HCT116 (cell line): ENCODE measurements at regions not wholly inside any gene's neighbourhood (a gene's known extent, or its start where the extent isn't known, plus 50 kb on each side); places are given as distances from the start of the nearest gene placed in this dataset.

ENCODE experiments used
- ATAC-seq: fragments of 200-7000 bp; cut with Tn5 transposase; 2 replicates; pipeline ENCODE4 v1.9.1; 2020; ENCODE audit warnings: mild to moderate bottlenecking, moderate library complexity
- BruUV-seq: library from RNA; stranded (reverse); fragments of 400-500 nt; replicated peaks from 2 replicates; lab custom pipeline; 2021; lab: Mats Ljungman, UMichigan
- CTCF ChIA-PET: fragments of 300-600 bp; sonication (Branson Sonifier 250); formaldehyde crosslinking; loops from one replicate; lab custom pipeline; 2021; ENCODE audit warnings: antibody characterized with exemption; lab: Charles Lee
- POLR2A ChIA-PET: fragments of 300-600, 350-600 bp; sonication (Branson Sonifier 250); formaldehyde crosslinking; loops from one replicate; lab custom pipeline; 2021; ENCODE audit warnings: antibody characterized with exemption; lab: Charles Lee
- RAD21 ChIA-PET, 2 experiments: fragments of 300-600 bp; sonication (Branson Sonifier 250); formaldehyde crosslinking; loops; one replicate each; lab custom pipeline; 2023; ENCODE audit warnings: low total read pairs in 2 of 2; ENCODE audit not compliant: uncharacterized antibody in 2 of 2, unreplicated experiment in 2 of 2, low non-redundant PET in 1 of 2; lab: Charles Lee
- DNase-seq: peaks from one replicate; pipeline ENCODE4 v3.0.0-alpha.2; 2010; ENCODE audit warnings: low read depth, low spot score
- H2AFZ ChIP-seq: fragments of 200-600 bp; shearing (Covaris generic), sonication (generic); 2 replicates; pipeline ENCODE4 v1.6.1; 2017; ENCODE audit warnings: low read depth, mixed run types, mixed read lengths, antibody characterized with exemption, low read length; ENCODE audit not compliant: poor library complexity, severe bottlenecking
- H3K27ac ChIP-seq: 2 replicates; pipeline ENCODE4 v1.5.1; 2012; ENCODE audit warnings: low read depth, low read length
- H3K27me3 ChIP-seq: fragments of 200-600 bp; sonication (generic); 2 replicates; pipeline ENCODE4 v1.6.1; 2016; ENCODE audit warnings: mixed run types, low read length, mixed read lengths; ENCODE audit not compliant: insufficient read depth
- H3K36me3 ChIP-seq, 2 experiments: fragments of 200-500 bp in 1 of 2; fragments of 200-600 bp in 1 of 2; sonication (Bioruptor generic) in 1 of 2; sonication (generic) in 1 of 2; 2 replicates each; pipeline versions ENCODE4 v1.5.1 to v1.6.1; 2014 to 2016; ENCODE audit warnings: low read length in 2 of 2, inconsistent platforms in 1 of 2, mixed read lengths in 1 of 2, mixed run types in 1 of 2; ENCODE audit not compliant: insufficient read depth in 2 of 2, control insufficient read depth in 1 of 2
- H3K4me1 ChIP-seq, 2 experiments: fragments of 200-600 bp in 1 of 2; sonication (generic) in 1 of 2; 2 replicates each; pipeline versions ENCODE4 v1.5.1 to v1.6.1; 2012 to 2017; ENCODE audit warnings: low read length in 2 of 2, inconsistent platforms in 1 of 2, mild to moderate bottlenecking in 1 of 2, mixed read lengths in 1 of 2, mixed run types in 1 of 2, moderate library complexity in 1 of 2; ENCODE audit not compliant: insufficient read depth in 2 of 2, control insufficient read depth in 1 of 2
- H3K4me2 ChIP-seq: fragments of 200-600 bp; sonication (generic); 2 replicates; pipeline ENCODE4 v1.6.1; 2017; ENCODE audit warnings: mixed run types, low read length, mixed read lengths
- H3K4me3 ChIP-seq, 2 experiments: fragments of 200-600 bp in 1 of 2; sonication (generic) in 1 of 2; replicated peaks in 1 of 2; 2 replicates each; pipeline ENCODE4 v1.5.1; 2011 to 2016; ENCODE audit warnings: low read length in 2 of 2, control low read depth in 1 of 2, low read depth in 1 of 2, mild to moderate bottlenecking in 1 of 2, mixed read lengths in 1 of 2, mixed run types in 1 of 2
- H3K79me2 ChIP-seq: fragments of 200-600 bp; sonication (generic); 2 replicates; pipeline ENCODE4 v1.6.1; 2017; ENCODE audit warnings: mild to moderate bottlenecking, mixed run types, low read length, moderate library complexity, mixed read lengths; ENCODE audit not compliant: insufficient read depth
- H3K9ac ChIP-seq: fragments of 200-600 bp; sonication (generic); 2 replicates; pipeline ENCODE4 v1.6.1; 2016; ENCODE audit warnings: low read length, mixed read lengths
- H3K9me2 ChIP-seq: fragments of 200-600 bp; sonication (generic), shearing (Covaris generic); 2 replicates; pipeline ENCODE4 v1.6.1; 2017; ENCODE audit warnings: mixed run types, mild to moderate bottlenecking, moderate library complexity; ENCODE audit not compliant: insufficient read depth
- H3K9me3 ChIP-seq, 2 experiments: fragments of 200-500 bp in 1 of 2; fragments of 200-600 bp in 1 of 2; sonication (Bioruptor generic) in 1 of 2; sonication (generic) in 1 of 2; 2 replicates each; pipeline ENCODE4 v1.6.1; 2014 to 2017; ENCODE audit warnings: low read length in 2 of 2, mixed read lengths in 2 of 2, inconsistent platforms in 1 of 2, low read depth in 1 of 2, mild to moderate bottlenecking in 1 of 2, mixed run types in 1 of 2, moderate library complexity in 1 of 2; ENCODE audit not compliant: control insufficient read depth in 1 of 2, insufficient read depth in 1 of 2
- H4K20me1 ChIP-seq: fragments of 200-600 bp; sonication (generic), shearing (Covaris generic); 2 replicates; pipeline ENCODE4 v1.6.1; 2017; ENCODE audit warnings: mixed run types, mild to moderate bottlenecking, moderate library complexity; ENCODE audit not compliant: insufficient read depth
- ELF1 ChIP-seq: IDR thresholded peaks from 2 replicates; pipeline ENCODE4 v1.6.1; 2012; ENCODE audit warnings: low read depth, borderline replicate concordance
- EZH2 ChIP-seq: fragments of 200-600 bp; sonication (generic); IDR thresholded peaks from 2 replicates; pipeline ENCODE4 v1.6.1; 2017; ENCODE audit warnings: antibody characterized with exemption, mixed run types
- EZH2phosphoT487 ChIP-seq: fragments of 200-600 bp; IDR thresholded peaks from 2 replicates; pipeline ENCODE4 v1.6.1; 2018; ENCODE audit warnings: antibody characterized with exemption, borderline replicate concordance
- JUND ChIP-seq: IDR thresholded peaks from 2 replicates; pipeline ENCODE4 v1.6.1; 2012
- POLR2A ChIP-seq: IDR thresholded peaks from 2 replicates; pipeline ENCODE4 v1.7.0; 2011; ENCODE audit warnings: borderline replicate concordance; ENCODE audit not compliant: insufficient read depth, insufficient read length; ENCODE audit errors: extremely low read depth
- POLR2AphosphoS5 ChIP-seq: IDR thresholded peaks from 2 replicates; pipeline ENCODE4 v1.6.1; 2011; ENCODE audit warnings: mild to moderate bottlenecking, low read depth, low read length, moderate library complexity
- RAD21 ChIP-seq: IDR thresholded peaks from 2 replicates; pipeline ENCODE4 v1.6.1; 2012; ENCODE audit warnings: low read depth, mild to moderate bottlenecking
- SP1 ChIP-seq: IDR thresholded peaks from 2 replicates; pipeline ENCODE4 v1.6.1; 2012; ENCODE audit warnings: low read depth
- ZFX ChIP-seq: fragments of 450-650 bp; IDR thresholded peaks from 2 replicates; pipeline ENCODE4 v1.6.1; 2017
- ZNF274 ChIP-seq: fragments of 200-500 bp; sonication (Bioruptor generic); IDR thresholded peaks from 2 replicates; pipeline ENCODE4 v1.6.1; 2014; ENCODE audit warnings: mild to moderate bottlenecking, low read depth, low read length, inconsistent platforms
- intact Hi-C: fragments of 100-400 bp; cut with micrococcal nuclease; formaldehyde crosslinking; loops from 2 replicates; pipeline ENCODE4 v1.10.0; 2022
- TF ChIP-seq, protein P1 (sequence below): IDR thresholded peaks from 2 replicates; pipeline ENCODE4 v1.6.1; 2011; ENCODE audit warnings: mild to moderate bottlenecking, low read length, moderate library complexity; ENCODE audit not compliant: insufficient replicate concordance; ENCODE audit errors: extremely low read depth
- TF ChIP-seq, protein P2 (sequence below): IDR thresholded peaks from 2 replicates; pipeline ENCODE4 v1.6.1; 2012; ENCODE audit warnings: low read depth
- TF ChIP-seq, protein P3 (sequence below), 3 experiments: fragments of 200-600 bp in 1 of 3; sonication (generic) in 1 of 3; IDR thresholded peaks in 2 of 3; conservative IDR thresholded peaks in 1 of 3; 2 replicates each; pipeline ENCODE4 v1.5.1; 2012 to 2017; ENCODE audit warnings: low read depth in 2 of 3, low read length in 2 of 3, antibody characterized with exemption in 1 of 3, borderline replicate concordance in 1 of 3, control low read depth in 1 of 3, mild to moderate bottlenecking in 1 of 3, mixed read lengths in 1 of 3, mixed run types in 1 of 3, moderate library complexity in 1 of 3; ENCODE audit not compliant: insufficient read depth in 1 of 3
- TF ChIP-seq, protein P4 (sequence below): IDR thresholded peaks from 2 replicates; pipeline ENCODE4 v1.6.1; 2012

DNA sequence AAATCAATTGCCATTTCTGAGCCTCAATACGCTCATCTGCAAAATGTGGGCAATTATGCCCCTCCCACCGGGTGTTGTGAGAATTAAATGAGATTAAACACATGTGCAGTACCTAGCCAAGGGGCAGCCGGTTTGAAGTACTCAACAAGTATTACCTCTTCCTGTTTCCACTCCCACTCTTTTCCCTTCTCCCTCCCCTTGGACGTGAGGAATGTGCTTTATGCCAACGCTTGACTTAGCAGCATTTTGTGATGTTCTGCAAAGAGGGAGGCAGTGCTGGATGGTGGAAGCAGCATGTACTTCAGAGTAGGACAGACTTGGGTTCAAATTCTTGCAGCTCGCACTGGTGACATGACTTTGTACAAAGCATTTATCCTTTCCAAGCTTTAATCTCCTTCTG is 306.0 kb downstream of the BUD13 start:
- no TSS peak for BruUV-seq
- Histone ChIP-seq H3K9ac (no peak overlapping the region), H3K4me2 (no peak overlapping the region), H4K20me1 (no peaks in the 10 kb centered on the region), H2AFZ (no peak overlapping the region), H3K9me3 (no peaks in the 10 kb centered on the region), H3K9me2 (no peaks in the 10 kb centered on the region), H3K79me2 (no peaks in the 10 kb centered on the region), H3K27ac (no peak overlapping the region), H3K27me3 (peaks cover 40% of the 10 kb centered on the region), H3K36me3 (no peaks in the 10 kb centered on the region), H3K4me1 (0 out of 4 replicates have a peak, but pooled peaks cover 0 to 4% of the 10 kb centered on the region in 2 experiments), H3K4me3 (no peak overlapping the region)
- no peak for DNase-seq
- intact Hi-C loops = no loop called here
- no peak for ATAC-seq
- CTCF ChIA-PET = no interaction called here
- POLR2A ChIA-PET = no interaction called here
- TF ChIP-seq, protein P1, sequence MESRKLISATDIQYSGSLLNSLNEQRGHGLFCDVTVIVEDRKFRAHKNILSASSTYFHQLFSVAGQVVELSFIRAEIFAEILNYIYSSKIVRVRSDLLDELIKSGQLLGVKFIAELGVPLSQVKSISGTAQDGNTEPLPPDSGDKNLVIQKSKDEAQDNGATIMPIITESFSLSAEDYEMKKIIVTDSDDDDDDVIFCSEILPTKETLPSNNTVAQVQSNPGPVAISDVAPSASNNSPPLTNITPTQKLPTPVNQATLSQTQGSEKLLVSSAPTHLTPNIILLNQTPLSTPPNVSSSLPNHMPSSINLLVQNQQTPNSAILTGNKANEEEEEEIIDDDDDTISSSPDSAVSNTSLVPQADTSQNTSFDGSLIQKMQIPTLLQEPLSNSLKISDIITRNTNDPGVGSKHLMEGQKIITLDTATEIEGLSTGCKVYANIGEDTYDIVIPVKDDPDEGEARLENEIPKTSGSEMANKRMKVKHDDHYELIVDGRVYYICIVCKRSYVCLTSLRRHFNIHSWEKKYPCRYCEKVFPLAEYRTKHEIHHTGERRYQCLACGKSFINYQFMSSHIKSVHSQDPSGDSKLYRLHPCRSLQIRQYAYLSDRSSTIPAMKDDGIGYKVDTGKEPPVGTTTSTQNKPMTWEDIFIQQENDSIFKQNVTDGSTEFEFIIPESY = no peak
- TF ChIP-seq ZFX = no peak
- TF ChIP-seq POLR2AphosphoS5 = no peak
- TF ChIP-seq ZNF274 = no peak
- TF ChIP-seq JUND = no peak
- TF ChIP-seq, protein P2, sequence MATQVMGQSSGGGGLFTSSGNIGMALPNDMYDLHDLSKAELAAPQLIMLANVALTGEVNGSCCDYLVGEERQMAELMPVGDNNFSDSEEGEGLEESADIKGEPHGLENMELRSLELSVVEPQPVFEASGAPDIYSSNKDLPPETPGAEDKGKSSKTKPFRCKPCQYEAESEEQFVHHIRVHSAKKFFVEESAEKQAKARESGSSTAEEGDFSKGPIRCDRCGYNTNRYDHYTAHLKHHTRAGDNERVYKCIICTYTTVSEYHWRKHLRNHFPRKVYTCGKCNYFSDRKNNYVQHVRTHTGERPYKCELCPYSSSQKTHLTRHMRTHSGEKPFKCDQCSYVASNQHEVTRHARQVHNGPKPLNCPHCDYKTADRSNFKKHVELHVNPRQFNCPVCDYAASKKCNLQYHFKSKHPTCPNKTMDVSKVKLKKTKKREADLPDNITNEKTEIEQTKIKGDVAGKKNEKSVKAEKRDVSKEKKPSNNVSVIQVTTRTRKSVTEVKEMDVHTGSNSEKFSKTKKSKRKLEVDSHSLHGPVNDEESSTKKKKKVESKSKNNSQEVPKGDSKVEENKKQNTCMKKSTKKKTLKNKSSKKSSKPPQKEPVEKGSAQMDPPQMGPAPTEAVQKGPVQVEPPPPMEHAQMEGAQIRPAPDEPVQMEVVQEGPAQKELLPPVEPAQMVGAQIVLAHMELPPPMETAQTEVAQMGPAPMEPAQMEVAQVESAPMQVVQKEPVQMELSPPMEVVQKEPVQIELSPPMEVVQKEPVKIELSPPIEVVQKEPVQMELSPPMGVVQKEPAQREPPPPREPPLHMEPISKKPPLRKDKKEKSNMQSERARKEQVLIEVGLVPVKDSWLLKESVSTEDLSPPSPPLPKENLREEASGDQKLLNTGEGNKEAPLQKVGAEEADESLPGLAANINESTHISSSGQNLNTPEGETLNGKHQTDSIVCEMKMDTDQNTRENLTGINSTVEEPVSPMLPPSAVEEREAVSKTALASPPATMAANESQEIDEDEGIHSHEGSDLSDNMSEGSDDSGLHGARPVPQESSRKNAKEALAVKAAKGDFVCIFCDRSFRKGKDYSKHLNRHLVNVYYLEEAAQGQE = no peak
- TF ChIP-seq SP1 = no peak
- TF ChIP-seq, protein P3, sequence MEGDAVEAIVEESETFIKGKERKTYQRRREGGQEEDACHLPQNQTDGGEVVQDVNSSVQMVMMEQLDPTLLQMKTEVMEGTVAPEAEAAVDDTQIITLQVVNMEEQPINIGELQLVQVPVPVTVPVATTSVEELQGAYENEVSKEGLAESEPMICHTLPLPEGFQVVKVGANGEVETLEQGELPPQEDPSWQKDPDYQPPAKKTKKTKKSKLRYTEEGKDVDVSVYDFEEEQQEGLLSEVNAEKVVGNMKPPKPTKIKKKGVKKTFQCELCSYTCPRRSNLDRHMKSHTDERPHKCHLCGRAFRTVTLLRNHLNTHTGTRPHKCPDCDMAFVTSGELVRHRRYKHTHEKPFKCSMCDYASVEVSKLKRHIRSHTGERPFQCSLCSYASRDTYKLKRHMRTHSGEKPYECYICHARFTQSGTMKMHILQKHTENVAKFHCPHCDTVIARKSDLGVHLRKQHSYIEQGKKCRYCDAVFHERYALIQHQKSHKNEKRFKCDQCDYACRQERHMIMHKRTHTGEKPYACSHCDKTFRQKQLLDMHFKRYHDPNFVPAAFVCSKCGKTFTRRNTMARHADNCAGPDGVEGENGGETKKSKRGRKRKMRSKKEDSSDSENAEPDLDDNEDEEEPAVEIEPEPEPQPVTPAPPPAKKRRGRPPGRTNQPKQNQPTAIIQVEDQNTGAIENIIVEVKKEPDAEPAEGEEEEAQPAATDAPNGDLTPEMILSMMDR (IDR thresholded peaks at IDR 0.05 in 2 of 3, conservative IDR thresholded peaks at IDR 0.05 in 1 of 3; ENCODE audit: borderline replicate concordance in 1 of 3, insufficient read depth in 1 of 3, low read depth in 2 of 3, low read length in 2 of 3) = no peak
- TF ChIP-seq, protein P4, sequence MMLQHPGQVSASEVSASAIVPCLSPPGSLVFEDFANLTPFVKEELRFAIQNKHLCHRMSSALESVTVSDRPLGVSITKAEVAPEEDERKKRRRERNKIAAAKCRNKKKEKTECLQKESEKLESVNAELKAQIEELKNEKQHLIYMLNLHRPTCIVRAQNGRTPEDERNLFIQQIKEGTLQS = no peak
- no peak for TF ChIP-seq POLR2A
- TF ChIP-seq EZH2 = no peak
- no peak for TF ChIP-seq EZH2phosphoT487
- TF ChIP-seq ELF1 = no peak
- TF ChIP-seq RAD21 = no peak
- RAD21 ChIA-PET = no interaction called here
